Type B pancreatic cell (in vitro differentiated cells): ENCODE measurements at regions not wholly inside any gene's neighbourhood (a gene's known extent, or its start where the extent isn't known, plus 50 kb on each side); places are given as distances from the start of the nearest gene placed in this dataset.

Experiments used
- DNase-seq: peaks from one replicate; pipeline ENCODE4 v3.0.0; 2021; ENCODE audit warnings: mixed read lengths; ENCODE audit not compliant: unreplicated experiment; ENCODE audit errors: extremely low spot score
- H3K27ac Mint-ChIP-seq: 2 replicates; pipeline ENCODE4 v1.8.0; 2021; ENCODE audit warnings: mild to moderate bottlenecking, mixed read lengths
- H3K27me3 Mint-ChIP-seq: 2 replicates; pipeline ENCODE4 v1.8.0; 2021; ENCODE audit warnings: mixed read lengths
- H3K36me3 Mint-ChIP-seq: 2 replicates; pipeline ENCODE4 v1.8.0; 2021; ENCODE audit warnings: mixed read lengths
- H3K4me1 Mint-ChIP-seq: one replicate; pipeline ENCODE4 v1.8.0; 2021; ENCODE audit warnings: mixed read lengths; ENCODE audit not compliant: unreplicated experiment
- H3K4me3 Mint-ChIP-seq: 2 replicates; pipeline ENCODE4 v1.8.0; 2021; ENCODE audit warnings: mild to moderate bottlenecking, mixed read lengths
- H3K9me3 Mint-ChIP-seq: 2 replicates; pipeline ENCODE4 v1.8.0; 2021; ENCODE audit warnings: mixed read lengths
- CTCF ChIP-seq: fragments of 200-600 bp; sonication (generic); conservative IDR thresholded peaks from 2 replicates; pipeline ENCODE4 v1.5.0; 2021; ENCODE audit warnings: antibody characterized with exemption, mild to moderate bottlenecking

DNA sequence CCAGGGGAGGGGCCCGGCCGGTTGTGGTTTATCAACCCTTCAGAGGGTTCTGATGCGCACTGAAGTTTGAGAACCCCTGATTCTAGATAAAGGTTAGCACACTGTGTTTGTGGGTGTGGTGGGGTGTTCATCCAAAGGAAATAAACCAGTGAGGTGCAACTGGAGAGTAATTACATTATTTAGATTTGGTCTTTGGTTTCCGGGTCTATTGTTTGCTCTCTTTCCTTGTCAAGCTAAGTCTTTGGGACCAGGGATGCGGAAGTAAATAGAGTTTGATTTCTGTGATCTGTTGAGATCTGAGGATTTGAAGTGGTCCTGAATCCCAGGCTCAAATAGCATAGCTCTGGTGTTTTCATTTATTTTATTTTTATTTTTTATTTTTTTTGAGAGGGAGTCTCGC is 50.5 kb upstream of the CLMP start:
- Mint-ChIP-seq H3K4me1 (peaks cover 31% of the 10 kb centered on the region), H3K9me3 (no peaks in the 10 kb centered on the region), H3K4me3 (no peak overlapping the region), H3K27ac (no peak overlapping the region), H3K36me3 (no peaks in the 10 kb centered on the region), H3K27me3 (peaks cover 9% of the 10 kb centered on the region)
- TF ChIP-seq CTCF = no peak
- DNase-seq = no peak
